ENCODE measurements at regions not wholly inside any gene's neighbourhood (a gene's known extent, or its start where the extent isn't known, plus 50 kb on each side); places are given as distances from the start of the nearest gene placed in this dataset.
A peak's percentile ranks its signal among the peaks of the same experiment; 100 is the strongest.
"Not testable (repeated sequence)": the region's sequence is repeated elsewhere in the genome, so short reads cannot be mapped to it uniquely, and the experiment has no call there.

- Mint-ChIP-seq H3K27me3 (no peaks in the 10 kb centered on the region), H3K36me3 (no peaks in the 10 kb centered on the region), H3K4me1 (no peaks in the 10 kb centered on the region), H3K9me3 (no peaks in the 10 kb centered on the region), H3K4me3 (no peak overlapping the region), H3K27ac (no peak overlapping the region)
- CTCF ChIA-PET = no interaction called here
- DNase-seq = no peak
Observed at GRCh38 chr2:175432793-175433192, 251.3 kb upstream of the ATP5MC3 start.

GRCh38 chr2:175432021-175432420, 250.5 kb upstream of the ATP5MC3 start:
- Mint-ChIP-seq H3K36me3 (no peaks in the 10 kb centered on the region), H3K27me3 (no peaks in the 10 kb centered on the region), H3K9me3 (no peaks in the 10 kb centered on the region), H3K4me3 (no peak overlapping the region), H3K4me1 (no peaks in the 10 kb centered on the region), H3K27ac (no peak overlapping the region)
- no peak for DNase-seq
- CTCF ChIA-PET = no interaction called here

GRCh38 chr2:175431101-175431946, 249.8 kb upstream of the ATP5MC3 start:
- Mint-ChIP-seq H3K36me3 (no peaks in the 10 kb centered on the region), H3K27ac (no peak overlapping the region), H3K27me3 (no peaks in the 10 kb centered on the region), H3K4me3 (no peak overlapping the region), H3K9me3 (no peaks in the 10 kb centered on the region), H3K4me1 (no peaks in the 10 kb centered on the region)
- CTCF ChIA-PET = no interaction called here
- DNase-seq = no peak

GRCh38 chr2:175430236-175430635, 248.7 kb upstream of the ATP5MC3 start:
- H3K4me3 Mint-ChIP-seq = no peak overlapping the region
- CTCF ChIA-PET = no interaction called here
- H3K27me3 Mint-ChIP-seq = no peaks in the 10 kb centered on the region
- no peaks in the 10 kb centered on the region for H3K9me3 Mint-ChIP-seq
- no peak for DNase-seq
- no peaks in the 10 kb centered on the region for H3K4me1 Mint-ChIP-seq
- no peaks in the 10 kb centered on the region for H3K36me3 Mint-ChIP-seq
- no peak overlapping the region for H3K27ac Mint-ChIP-seq

GRCh38 chr2:175418224-175418835, 236.8 kb upstream of the ATP5MC3 start:
- no peaks in the 10 kb centered on the region for H3K9me3 Mint-ChIP-seq
- no peaks in the 10 kb centered on the region for H3K36me3 Mint-ChIP-seq
- H3K4me3 Mint-ChIP-seq = no peak overlapping the region
- H3K4me1 Mint-ChIP-seq = no peaks in the 10 kb centered on the region
- H3K27me3 Mint-ChIP-seq = peaks cover 5% of the 10 kb centered on the region
- DNase-seq = no peak
- no peak overlapping the region for H3K27ac Mint-ChIP-seq
- CTCF ChIA-PET = no interaction called here

GRCh38 chr2:175414882-175415487, 233.5 kb upstream of the ATP5MC3 start:
- peaks cover 5% of the 10 kb centered on the region for H3K27me3 Mint-ChIP-seq
- no peak overlapping the region for H3K27ac Mint-ChIP-seq
- H3K4me1 Mint-ChIP-seq = no peaks in the 10 kb centered on the region
- no peaks in the 10 kb centered on the region for H3K9me3 Mint-ChIP-seq
- no peaks in the 10 kb centered on the region for H3K36me3 Mint-ChIP-seq
- CTCF ChIA-PET = interaction anchor here (0.6 to 1.3 kb wide), 2 partner anchors 21 to 66 kb away, joined by 3 read pairs; no protein-coding TSS in a partner anchor
- peak; percentile 26 for DNase-seq
- no peak overlapping the region for H3K4me3 Mint-ChIP-seq

- CTCF ChIA-PET = no interaction called here
- no peak overlapping the region for H3K27ac Mint-ChIP-seq
- DNase-seq = no peak
- no peaks in the 10 kb centered on the region for H3K4me1 Mint-ChIP-seq
- no peaks in the 10 kb centered on the region for H3K36me3 Mint-ChIP-seq
- peaks cover 5% of the 10 kb centered on the region for H3K27me3 Mint-ChIP-seq
- no peaks in the 10 kb centered on the region for H3K9me3 Mint-ChIP-seq
- H3K4me3 Mint-ChIP-seq = no peak overlapping the region
Observed at GRCh38 chr2:175414191-175414881, 232.8 kb upstream of the ATP5MC3 start.

GRCh38 chr2:175410941-175411340, 229.4 kb upstream of the ATP5MC3 start:
- H3K4me3 Mint-ChIP-seq, DNase-seq, H3K9me3 Mint-ChIP-seq, H3K4me1 Mint-ChIP-seq, H3K27ac Mint-ChIP-seq, CTCF ChIA-PET, H3K36me3 Mint-ChIP-seq, H3K27me3 Mint-ChIP-seq: not testable (repeated sequence)

- CTCF ChIA-PET = no interaction called here
- H3K4me3 Mint-ChIP-seq = no peak overlapping the region
Observed at GRCh38 chr2:175404839-175405238, 223.3 kb upstream of the ATP5MC3 start.

GRCh38 chr2:175403599-175404221, 222.2 kb upstream of the ATP5MC3 start:
- Mint-ChIP-seq H3K9me3 (no peaks in the 10 kb centered on the region), H3K27me3 (no peaks in the 10 kb centered on the region), H3K4me1 (peaks cover 4% of the 10 kb centered on the region), H3K4me3 (no peak overlapping the region), H3K36me3 (no peaks in the 10 kb centered on the region), H3K27ac (no peak overlapping the region)
- CTCF ChIA-PET = no interaction called here
- no peak for DNase-seq

More at GRCh38 chr2:175404839-175405238, 223.3 kb upstream of the ATP5MC3 start:
- peaks cover 4% of the 10 kb centered on the region for H3K4me1 Mint-ChIP-seq
- no peaks in the 10 kb centered on the region for H3K27me3 Mint-ChIP-seq
- no peaks in the 10 kb centered on the region for H3K36me3 Mint-ChIP-seq
- H3K27ac Mint-ChIP-seq = no peak overlapping the region
- H3K9me3 Mint-ChIP-seq = no peaks in the 10 kb centered on the region
- DNase-seq = no peak

GRCh38 chr2:175402571-175402970, 221.1 kb upstream of the ATP5MC3 start:
- no peak for DNase-seq
- CTCF ChIA-PET = no interaction called here
- H3K4me1 Mint-ChIP-seq = peaks cover 4% of the 10 kb centered on the region
- no peaks in the 10 kb centered on the region for H3K9me3 Mint-ChIP-seq
- H3K4me3 Mint-ChIP-seq = no peak overlapping the region
- H3K27me3 Mint-ChIP-seq = no peaks in the 10 kb centered on the region
- H3K27ac Mint-ChIP-seq = no peak overlapping the region
- no peaks in the 10 kb centered on the region for H3K36me3 Mint-ChIP-seq

- no peak for DNase-seq
- Mint-ChIP-seq H3K27me3 (no peaks in the 10 kb centered on the region), H3K9me3 (no peaks in the 10 kb centered on the region), H3K4me3 (no peak overlapping the region), H3K4me1 (peaks cover 4% of the 10 kb centered on the region), H3K36me3 (no peaks in the 10 kb centered on the region), H3K27ac (no peak overlapping the region)
- CTCF ChIA-PET = no interaction called here
Observed at GRCh38 chr2:175401956-175402469, 220.5 kb upstream of the ATP5MC3 start.

- no peak overlapping the region for H3K4me3 Mint-ChIP-seq
- DNase-seq = no peak
- no peaks in the 10 kb centered on the region for H3K27me3 Mint-ChIP-seq
- H3K27ac Mint-ChIP-seq = no peak overlapping the region
- no peaks in the 10 kb centered on the region for H3K36me3 Mint-ChIP-seq
- no peaks in the 10 kb centered on the region for H3K9me3 Mint-ChIP-seq
- CTCF ChIA-PET = interaction anchor here (0.6 kb wide), 1 partner anchor 11 kb away, joined by 3 read pairs; no protein-coding TSS in a partner anchor
- H3K4me1 Mint-ChIP-seq = peaks cover 4% of the 10 kb centered on the region
Observed at GRCh38 chr2:175400975-175401374, 219.5 kb upstream of the ATP5MC3 start.

GRCh38 chr2:175399326-175399725, 217.8 kb upstream of the ATP5MC3 start:
- no peak overlapping the region for H3K4me3 Mint-ChIP-seq
- peaks cover 2% of the 10 kb centered on the region for H3K4me1 Mint-ChIP-seq
- no peaks in the 10 kb centered on the region for H3K27me3 Mint-ChIP-seq
- DNase-seq = no peak
- H3K27ac Mint-ChIP-seq = no peak overlapping the region
- no peaks in the 10 kb centered on the region for H3K9me3 Mint-ChIP-seq
- no peaks in the 10 kb centered on the region for H3K36me3 Mint-ChIP-seq
- CTCF ChIA-PET = no interaction called here

Measured in activated naive CD4-positive, alpha-beta T cell treated with anti-CD3 and anti-CD28 coated beads, Interleukin-2, amount 10 ng/mL, durations not matched to agents 7 days and 5 days (primary cell).